ENCODE measurements at regions not wholly inside any gene's neighbourhood (a gene's known extent, or its start where the extent isn't known, plus 50 kb on each side); places are given as distances from the start of the nearest gene placed in this dataset.
"Not testable (repeated sequence)": the region's sequence is repeated elsewhere in the genome, so short reads cannot be mapped to it uniquely, and the experiment has no call there.

DNA sequence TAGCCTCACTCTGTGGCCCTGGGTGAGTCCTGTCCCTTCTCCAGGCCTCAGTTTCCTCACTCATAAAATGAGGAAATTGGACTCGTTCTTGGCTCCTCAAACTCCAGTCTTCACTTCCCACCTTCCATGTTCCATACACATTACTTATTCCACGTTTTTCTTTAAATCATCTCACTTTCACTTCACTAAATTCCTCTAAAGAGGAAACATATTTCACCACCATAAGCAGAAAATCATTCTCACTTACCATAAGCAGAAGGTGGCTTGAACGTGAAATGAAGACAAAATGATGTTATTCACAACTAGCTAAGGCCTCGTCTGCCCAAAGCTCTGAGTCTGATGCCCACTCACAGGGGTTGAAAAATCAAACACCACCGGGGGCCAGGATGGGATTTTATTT lies 278.3 kb downstream of the ADGRD1 start:
- Mint-ChIP-seq H3K36me3 (ENCODE audit: low read depth) (no peaks in the 10 kb centered on the region), H3K4me1 (peaks cover 52% of the 10 kb centered on the region), H3K27me3 (ENCODE audit: low read depth, poor library complexity) (peaks cover 7% of the 10 kb centered on the region), H3K9me3 (peaks cover 8% of the 10 kb centered on the region), H3K27ac (no peak overlapping the region), H3K4me3 (no peak overlapping the region)
- no peak for DNase-seq
- TF ChIP-seq, protein P1, sequence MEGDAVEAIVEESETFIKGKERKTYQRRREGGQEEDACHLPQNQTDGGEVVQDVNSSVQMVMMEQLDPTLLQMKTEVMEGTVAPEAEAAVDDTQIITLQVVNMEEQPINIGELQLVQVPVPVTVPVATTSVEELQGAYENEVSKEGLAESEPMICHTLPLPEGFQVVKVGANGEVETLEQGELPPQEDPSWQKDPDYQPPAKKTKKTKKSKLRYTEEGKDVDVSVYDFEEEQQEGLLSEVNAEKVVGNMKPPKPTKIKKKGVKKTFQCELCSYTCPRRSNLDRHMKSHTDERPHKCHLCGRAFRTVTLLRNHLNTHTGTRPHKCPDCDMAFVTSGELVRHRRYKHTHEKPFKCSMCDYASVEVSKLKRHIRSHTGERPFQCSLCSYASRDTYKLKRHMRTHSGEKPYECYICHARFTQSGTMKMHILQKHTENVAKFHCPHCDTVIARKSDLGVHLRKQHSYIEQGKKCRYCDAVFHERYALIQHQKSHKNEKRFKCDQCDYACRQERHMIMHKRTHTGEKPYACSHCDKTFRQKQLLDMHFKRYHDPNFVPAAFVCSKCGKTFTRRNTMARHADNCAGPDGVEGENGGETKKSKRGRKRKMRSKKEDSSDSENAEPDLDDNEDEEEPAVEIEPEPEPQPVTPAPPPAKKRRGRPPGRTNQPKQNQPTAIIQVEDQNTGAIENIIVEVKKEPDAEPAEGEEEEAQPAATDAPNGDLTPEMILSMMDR (IDR thresholded peaks at IDR 0.05) = no peak

DNA sequence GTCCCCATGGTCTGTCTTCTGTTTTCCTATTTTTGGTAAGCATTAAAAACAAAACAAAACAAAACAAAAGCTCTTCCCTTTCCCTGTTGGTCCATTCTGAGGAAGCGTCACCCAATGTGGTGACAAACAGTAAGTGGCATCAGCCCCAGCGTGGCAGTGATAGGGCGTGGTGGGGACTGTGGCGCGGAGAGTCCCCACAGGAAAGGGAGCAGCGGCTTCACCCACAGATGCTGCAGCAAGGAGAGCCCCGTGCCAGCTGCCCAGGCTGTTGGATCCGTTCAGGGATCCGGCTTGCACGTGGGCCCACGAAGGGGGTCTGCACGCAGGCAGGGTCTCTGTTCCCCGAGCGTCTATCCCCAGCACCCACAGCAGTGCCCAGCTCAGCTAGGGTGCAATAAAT lies 279.2 kb downstream of the ADGRD1 start:
- not testable (repeated sequence) for H3K36me3 Mint-ChIP-seq (ENCODE audit: low read depth); H3K4me3 Mint-ChIP-seq; H3K27me3 Mint-ChIP-seq (ENCODE audit: low read depth, poor library complexity); DNase-seq; H3K27ac Mint-ChIP-seq; H3K9me3 Mint-ChIP-seq
- H3K4me1 Mint-ChIP-seq = peaks cover 52% of the 10 kb centered on the region

DNA sequence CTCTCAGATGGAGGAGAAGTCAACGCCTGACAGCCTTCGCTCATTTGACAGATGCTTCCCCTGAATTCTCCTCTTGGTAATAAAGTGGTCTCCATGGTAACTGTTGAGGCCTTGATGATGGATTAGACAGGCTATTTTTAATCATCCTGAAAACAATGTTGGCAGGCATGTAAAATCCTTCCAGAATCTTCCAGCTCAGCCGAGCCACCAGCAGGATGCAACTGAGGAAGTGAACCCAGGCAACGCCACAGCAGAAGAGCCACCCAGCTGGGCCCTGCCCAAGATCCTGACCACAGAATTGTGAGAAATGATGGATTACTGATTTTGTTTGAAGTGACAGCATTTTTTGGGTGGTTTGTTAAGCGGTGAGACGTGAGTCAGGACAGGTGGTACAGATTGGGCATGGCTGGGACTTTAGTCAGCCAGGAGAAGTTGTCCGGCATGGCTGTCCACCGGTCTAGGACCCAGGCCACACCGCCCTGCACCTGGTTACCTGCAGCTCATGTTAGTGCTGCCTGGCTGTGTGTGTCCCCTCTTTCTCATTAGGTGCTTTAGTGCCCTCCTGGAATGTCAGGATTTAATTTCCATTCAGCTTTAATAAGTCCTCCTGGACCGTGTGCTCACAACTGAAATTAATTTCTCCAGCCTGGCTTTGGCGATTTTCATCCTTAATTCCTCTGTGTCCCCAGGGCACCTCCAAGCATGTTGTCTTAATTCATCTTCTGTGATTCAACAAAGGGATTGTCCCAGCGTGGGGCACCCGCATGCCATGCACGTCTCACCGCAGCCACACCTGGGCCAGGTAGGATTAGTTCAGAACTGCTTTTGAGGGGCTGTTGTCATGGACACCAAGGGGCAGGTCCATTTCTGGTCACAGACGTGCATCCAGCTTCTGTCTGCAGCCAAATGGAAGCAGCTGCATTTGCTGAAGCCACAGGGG lies 280.4 kb downstream of the ADGRD1 start:
- peaks cover 42% of the 10 kb centered on the region for H3K4me1 Mint-ChIP-seq
- H3K27me3 Mint-ChIP-seq (ENCODE audit: low read depth, poor library complexity); DNase-seq; H3K36me3 Mint-ChIP-seq (ENCODE audit: low read depth); H3K27ac Mint-ChIP-seq; H3K9me3 Mint-ChIP-seq; H3K4me3 Mint-ChIP-seq: not testable (repeated sequence)

DNA sequence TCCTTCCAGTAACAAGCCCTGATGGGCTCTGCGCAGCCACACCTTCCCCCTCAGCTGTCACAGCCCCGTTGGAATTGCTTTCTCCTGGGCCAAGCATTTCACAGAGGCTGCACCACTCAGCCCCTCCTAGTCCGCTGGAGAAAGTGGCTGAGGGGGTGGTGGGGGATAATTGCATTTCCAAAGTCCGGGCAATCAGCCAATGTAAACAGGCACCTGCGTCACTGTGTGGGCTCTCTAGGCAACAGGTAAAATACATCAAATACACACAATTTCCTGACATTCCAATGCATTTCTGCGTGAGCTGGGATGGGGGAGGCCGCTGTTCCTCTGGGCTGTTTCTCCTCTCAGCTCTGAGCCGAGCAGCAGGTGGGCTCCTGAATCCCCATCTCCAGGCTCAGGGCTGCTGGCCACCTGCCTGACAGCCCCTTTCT lies 281.1 kb downstream of the ADGRD1 start:
- peaks cover 35% of the 10 kb centered on the region for H3K4me1 Mint-ChIP-seq

DNA sequence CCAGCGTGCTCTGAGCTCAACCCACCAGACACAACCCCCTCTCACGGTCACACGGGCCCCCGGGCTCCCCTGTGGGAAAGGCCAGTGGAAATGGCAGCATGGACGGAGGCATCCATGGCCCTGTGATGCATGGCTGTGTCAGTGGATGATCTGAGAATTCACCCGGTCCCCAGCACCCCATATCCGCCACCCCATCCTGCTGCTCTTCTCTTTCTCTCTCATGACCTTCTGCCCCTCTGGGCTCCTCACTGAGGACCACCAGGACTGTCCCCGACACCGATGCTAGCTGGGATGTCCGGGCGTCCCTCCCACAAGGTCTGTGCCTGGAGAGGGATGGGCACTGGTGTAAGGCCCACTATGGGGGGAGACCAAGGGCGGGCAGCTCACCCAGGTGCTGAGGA lies 282.2 kb downstream of the ADGRD1 start:
- Mint-ChIP-seq H3K27me3 (ENCODE audit: low read depth, poor library complexity) (peaks cover 9% of the 10 kb centered on the region), H3K4me3 (no peak overlapping the region), H3K36me3 (ENCODE audit: low read depth) (no peaks in the 10 kb centered on the region), H3K4me1 (peaks cover 25% of the 10 kb centered on the region), H3K27ac (no peak overlapping the region), H3K9me3 (peaks cover 8% of the 10 kb centered on the region)
- no peak for DNase-seq
- TF ChIP-seq, protein P1 (IDR thresholded peaks at IDR 0.05) = no peak

More for the DNA sequence above, 281.1 kb downstream of the ADGRD1 start:
- not testable (repeated sequence) for H3K36me3 Mint-ChIP-seq (ENCODE audit: low read depth); H3K27me3 Mint-ChIP-seq (ENCODE audit: low read depth, poor library complexity); H3K27ac Mint-ChIP-seq; H3K4me3 Mint-ChIP-seq; DNase-seq; H3K9me3 Mint-ChIP-seq

DNA sequence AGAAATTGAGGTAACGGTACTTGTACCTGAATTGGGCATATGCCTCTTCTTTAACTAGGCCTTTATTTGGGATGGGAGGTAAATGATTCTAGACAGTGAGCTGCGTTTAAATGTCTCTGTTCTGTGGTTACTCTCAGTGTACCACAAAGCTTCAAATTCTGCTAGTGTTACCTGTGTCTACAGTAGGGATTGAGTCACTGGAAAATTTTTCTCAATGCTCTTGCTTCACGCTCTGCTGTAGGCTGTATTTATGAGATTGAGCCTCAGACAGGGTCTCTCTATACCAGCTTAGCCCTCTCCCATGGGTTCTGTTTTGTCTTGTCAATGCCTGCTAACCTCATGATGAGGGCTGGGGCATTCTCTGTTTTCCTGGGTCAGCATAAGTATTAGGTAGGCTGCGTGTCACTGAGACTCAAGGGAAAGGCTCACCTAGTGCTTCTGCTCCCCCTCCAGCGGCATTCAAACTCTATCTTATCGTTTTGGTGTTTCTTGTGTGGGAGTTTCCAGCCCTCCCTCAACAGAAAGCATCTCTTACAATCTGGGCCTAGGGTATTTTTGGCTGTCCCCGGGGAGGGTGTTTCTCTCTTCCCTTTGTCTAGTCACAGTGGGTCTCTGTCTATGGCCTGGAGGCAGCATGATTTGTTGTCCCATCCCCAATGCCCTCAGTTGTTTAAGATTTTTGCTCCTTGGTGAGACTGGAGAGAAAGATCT lies 285.8 kb downstream of the ADGRD1 start:
- Mint-ChIP-seq H3K27me3 (ENCODE audit: low read depth, poor library complexity) (peaks cover 13% of the 10 kb centered on the region), H3K27ac (no peak overlapping the region), H3K4me1 (peaks cover 15% of the 10 kb centered on the region), H3K9me3 (peaks cover 20% of the 10 kb centered on the region), H3K36me3 (ENCODE audit: low read depth) (no peaks in the 10 kb centered on the region), H3K4me3 (no peak overlapping the region)
- DNase-seq = no peak
- TF ChIP-seq, protein P1 (IDR thresholded peaks at IDR 0.05) = no peak

DNA sequence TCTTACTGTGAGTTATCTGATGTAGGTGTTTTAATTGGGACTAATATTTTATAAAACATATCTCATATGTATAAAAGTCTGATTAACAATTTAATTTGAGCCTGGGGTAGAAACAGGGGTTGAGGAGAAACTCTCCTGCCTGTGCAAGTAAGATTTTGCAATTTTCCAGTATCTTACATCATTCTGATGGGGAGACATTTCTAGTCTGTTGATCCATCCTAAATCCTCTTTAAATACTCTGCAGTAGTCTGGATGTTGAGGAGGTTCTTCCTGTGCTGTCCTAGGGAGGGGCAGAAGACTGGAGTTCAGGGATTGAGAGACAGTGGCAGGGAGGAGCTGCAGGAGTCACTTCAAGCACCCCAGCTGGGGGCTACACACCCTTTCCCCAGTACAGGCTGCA lies 287.8 kb downstream of the ADGRD1 start:
- no peak overlapping the region for H3K4me3 Mint-ChIP-seq
- H3K27ac Mint-ChIP-seq = no peak overlapping the region
- H3K9me3 Mint-ChIP-seq = peaks cover 20% of the 10 kb centered on the region

More for the DNA sequence above, 287.8 kb downstream of the ADGRD1 start:
- Mint-ChIP-seq H3K36me3 (ENCODE audit: low read depth) (no peaks in the 10 kb centered on the region), H3K4me1 (peaks cover 9% of the 10 kb centered on the region), H3K27me3 (ENCODE audit: low read depth, poor library complexity) (peaks cover 10% of the 10 kb centered on the region)
- TF ChIP-seq, protein P1 (IDR thresholded peaks at IDR 0.05) = no peak
- DNase-seq = no peak
